Spleen (tissue), 11 donors: ENCODE measurements at regions not wholly inside any gene's neighbourhood (a gene's known extent, or its start where the extent isn't known, plus 50 kb on each side); places are given as distances from the start of the nearest gene placed in this dataset.
A peak's percentile ranks its signal among the peaks of the same experiment; 100 is the strongest.

ENCODE experiments used
- DNase-seq: peaks from one replicate; pipeline ENCODE4 v3.0.0-alpha.2; 2020
- H3K27ac ChIP-seq, 8 donors: fragments of 200-600 bp; sonication (generic) in 7 of 8; 1 replicate in 4 of 8; 2 replicates in 4 of 8; pipeline versions ENCODE4 v1.5.0 to v1.8.0; 2016 to 2021; ENCODE audit warnings: inconsistent platforms in 4 of 8, mild to moderate bottlenecking in 4 of 8, moderate library complexity in 1 of 8
- H3K27me3 ChIP-seq, 7 donors: fragments of 200-600 bp; sonication (generic) in 6 of 7; replicated peaks in 1 of 7; 1 replicate in 4 of 7; 2 replicates in 3 of 7; pipeline versions ENCODE4 v1.5.0 to v1.8.0; 2016 to 2021; ENCODE audit warnings: inconsistent platforms in 3 of 7, mild to moderate bottlenecking in 1 of 7
- H3K36me3 ChIP-seq, 6 donors: fragments of 200-600 bp; sonication (generic) in 5 of 6; 1 replicate in 4 of 6; 2 replicates in 2 of 6; pipeline versions ENCODE4 v1.5.0 to v1.8.0; 2016 to 2021; ENCODE audit warnings: inconsistent platforms in 2 of 6
- H3K4me1 ChIP-seq, 6 donors: fragments of 200-600 bp; sonication (generic) in 5 of 6; 1 replicate in 3 of 6; 2 replicates in 3 of 6; pipeline versions ENCODE4 v1.5.0 to v1.8.0; 2016 to 2021; ENCODE audit warnings: inconsistent platforms in 3 of 6
- H3K4me3 ChIP-seq, 8 donors: fragments of 200-600 bp; sonication (generic) in 7 of 8; 1 replicate in 4 of 8; 2 replicates in 4 of 8; pipeline versions ENCODE4 v1.5.0 to v1.8.0; 2016 to 2021; ENCODE audit warnings: inconsistent platforms in 4 of 8, mild to moderate bottlenecking in 4 of 8, moderate library complexity in 2 of 8
- H3K9me3 ChIP-seq, 8 donors: fragments of 200-600 bp; sonication (generic) in 7 of 8; 1 replicate in 4 of 8; 2 replicates in 4 of 8; pipeline versions ENCODE4 v1.5.0 to v1.8.0; 2016 to 2021; ENCODE audit warnings: inconsistent platforms in 4 of 8
- CTCF ChIP-seq, 11 experiments: fragments of 200-600 bp in 7 of 11; fragments of 450-650 bp in 4 of 11; sonication (generic) in 4 of 11; IDR thresholded peaks in 8 of 11; conservative IDR thresholded peaks in 3 of 11; 1 replicate in 7 of 11; 2 replicates in 4 of 11; pipeline versions ENCODE4 v1.4.0 to v1.8.0; 2016 to 2021; ENCODE audit warnings: antibody characterized with exemption in 11 of 11, inconsistent platforms in 4 of 11, mild to moderate bottlenecking in 1 of 11
- POLR2A ChIP-seq, 3 donors: fragments of 450-650 bp; IDR thresholded peaks; one replicate each; pipeline ENCODE4 v1.5.1; 2017; ENCODE audit warnings: antibody characterized with exemption in 3 of 3, mild to moderate bottlenecking in 1 of 3
- POLR2AphosphoS5 ChIP-seq, 3 donors: sonication (generic); formaldehyde crosslinking; IDR thresholded peaks; one replicate each; pipeline ENCODE4 v1.5.1; 2017; ENCODE audit warnings: antibody characterized with exemption in 3 of 3
- WGBS, 5 donors: extraction: QIAGEN DNeasy Blood & Tissue Kit in 3 of 5; methylation state at CpG; one replicate each; pipeline versions ENCODE4 v1.1.5 to v1.1.7; 2013 to 2018; 5-methylcytosine and 5-hydroxymethylcytosine counted together
- intact Hi-C: fragments of 100-400 bp; cut with DNase I; formaldehyde crosslinking; loops from one replicate; pipeline ENCODE4 v1.15.0; 2023; ENCODE audit warnings: low total_unique reads
- donor health status: healthy with polysubstance abuse.
- donor health status: DM: no; HTN: no; CAD: no; lungs with moderate emphysema.
- donor health status: DM: no; HTN: no; CAD: no.
- donor health status: Bipolar disorder and iron deficiency.
- donor health status: healthy.
- donor health status: DM: no; HTN: no; CAD: no.
- donor health status: DM: yes; HTN: yes; CAD: no.

GRCh38 chr9:134992755-134993124, 75.0 kb upstream of the FCN1 start:
- peak; percentile 76 for DNase-seq
- 71 to 80% (median 76%) methylated on average over 18 to 22 of the region's 22 CpGs for WGBS, 5 donors
- H3K4me3 ChIP-seq, result no peak overlapping the region
- TF ChIP-seq POLR2A (IDR thresholded peaks at IDR 0.05) (no peak), POLR2AphosphoS5 (IDR thresholded peaks at IDR 0.05) (peak in 1 of 3 donors; percentile 59)
- peak overlapping the region in 5 of 8 donors; percentile 2 to 45 (median 31) for H3K27ac ChIP-seq
- intact Hi-C loops, result no loop called here
- no peaks in the 10 kb centered on the region for H3K4me1 ChIP-seq
- peaks cover 0 to 21% (median 0%) of the 10 kb centered on the region in 7 donors for H3K27me3 ChIP-seq
- peaks cover 0 to 8% (median 1%) of the 10 kb centered on the region in 8 donors for H3K9me3 ChIP-seq
- no peaks in the 10 kb centered on the region for H3K36me3 ChIP-seq

- Histone ChIP-seq H3K4me1 (no peaks in the 10 kb centered on the region), H3K27me3 (peaks cover 0 to 17% (median 0%) of the 10 kb centered on the region in 7 donors), H3K9me3 (peaks cover 0 to 10% (median 4%) of the 10 kb centered on the region in 8 donors), H3K4me3 (no peak overlapping the region), H3K36me3 (no peaks in the 10 kb centered on the region), H3K27ac (peak overlapping the region in 2 of 8 donors; percentile 26 to 45)
- TF ChIP-seq POLR2A (IDR thresholded peaks at IDR 0.05) (no peak), POLR2AphosphoS5 (IDR thresholded peaks at IDR 0.05) (no peak), CTCF (IDR thresholded peaks at IDR 0.05 in 8 of 11, conservative IDR thresholded peaks at IDR 0.05 in 3 of 11) (no peak)
- intact Hi-C loops, result no loop called here
- 84 to 93% (median 90%) methylated on average over 14 to 17 of the region's 17 CpGs for WGBS, 5 donors
- DNase-seq, result peak; percentile 44
These were observed 75.7 kb upstream of the FCN1 start for GRCh38 chr9:134993416-134993815.

- Histone ChIP-seq H3K4me3 (no peak overlapping the region), H3K9me3 (peaks cover 0 to 17% (median 9%) of the 10 kb centered on the region in 8 donors), H3K36me3 (no peaks in the 10 kb centered on the region), H3K4me1 (no peaks in the 10 kb centered on the region), H3K27ac (no peak overlapping the region), H3K27me3 (peaks cover 0 to 13% (median 0%) of the 10 kb centered on the region in 7 donors)
- intact Hi-C loops, result no loop called here
- 82 to 90% (median 85%) methylated on average over 15 of the region's 15 CpGs for WGBS, 5 donors
- no peak for TF ChIP-seq POLR2A (IDR thresholded peaks at IDR 0.05)
- TF ChIP-seq CTCF (IDR thresholded peaks at IDR 0.05 in 8 of 11, conservative IDR thresholded peaks at IDR 0.05 in 3 of 11), result no peak
- no peak for TF ChIP-seq POLR2AphosphoS5 (IDR thresholded peaks at IDR 0.05)
- peak; percentile 48 for DNase-seq
These were observed 76.4 kb upstream of the FCN1 start for GRCh38 chr9:134993996-134994720.

GRCh38 chr9:134994926-134995791, 77.4 kb upstream of the FCN1 start:
- H3K27me3 ChIP-seq, result peaks cover 0 to 9% (median 0%) of the 10 kb centered on the region in 7 donors
- TF ChIP-seq POLR2A (IDR thresholded peaks at IDR 0.05) (no peak), POLR2AphosphoS5 (IDR thresholded peaks at IDR 0.05) (no peak), CTCF (IDR thresholded peaks at IDR 0.05 in 8 of 11, conservative IDR thresholded peaks at IDR 0.05 in 3 of 11) (no peak)
- intact Hi-C loops, result no loop called here
- H3K4me3 ChIP-seq, result no peak overlapping the region
- no peaks in the 10 kb centered on the region for H3K4me1 ChIP-seq
- peaks cover 0 to 27% (median 18%) of the 10 kb centered on the region in 8 donors for H3K9me3 ChIP-seq
- no peaks in the 10 kb centered on the region for H3K36me3 ChIP-seq
- no peak overlapping the region for H3K27ac ChIP-seq
- 85 to 96% (median 92%) methylated on average over 11 to 19 of the region's 19 CpGs for WGBS, 5 donors
- peak; percentile 58 for DNase-seq
